ENCODE measurements at regions not wholly inside any gene's neighbourhood (a gene's known extent, or its start where the extent isn't known, plus 50 kb on each side); places are given as distances from the start of the nearest gene placed in this dataset.
A peak's percentile ranks its signal among the peaks of the same experiment; 100 is the strongest.

DNA sequence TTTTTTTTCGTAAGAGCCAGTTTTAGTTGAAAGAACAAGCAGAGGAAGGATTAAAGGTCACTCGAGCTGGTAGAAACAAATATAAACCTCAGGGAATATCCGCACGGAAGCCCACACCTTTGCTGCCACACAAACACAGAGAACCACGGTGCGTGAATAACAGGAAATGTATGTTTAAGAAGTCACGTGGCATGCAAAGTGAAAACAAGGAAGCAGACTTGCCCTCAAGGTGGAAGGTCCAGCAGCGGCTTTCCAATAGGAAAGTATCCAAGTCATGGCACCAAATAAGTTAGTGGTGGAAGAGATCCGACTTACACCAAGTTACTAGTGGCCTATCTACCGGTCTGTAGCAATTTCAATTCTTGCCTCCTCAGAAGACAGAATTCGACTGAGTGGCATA is 215.5 kb downstream of the HHIP start:
- Histone ChIP-seq H2BK120ac (replicated peaks; ENCODE audit: low read depth, low read length) (no peak overlapping the region), H3K9ac (replicated peaks in 1 of 4; ENCODE audit: extremely low read depth in 1 of 4, low read depth in 3 of 4, low read length in 3 of 4) (no peak overlapping the region), H2BK20ac (ENCODE audit: low read length) (no peak overlapping the region), H3K23me2 (ENCODE audit: low read depth, low read length) (no peaks in the 10 kb centered on the region), H3K4me2 (ENCODE audit: insufficient read depth in 1 of 2, low read depth in 2 of 2, low read length in 2 of 2) (no peak overlapping the region), H3K9me3 (ENCODE audit: insufficient read depth in 2 of 2, low read depth in 1 of 2, low read length in 1 of 2) (no peaks in the 10 kb centered on the region), H4K5ac (ENCODE audit: insufficient read length, low read depth, low read length) (no peak overlapping the region), H3K27ac (ENCODE audit: low read depth, low read length) (no peak overlapping the region), H2BK15ac (ENCODE audit: low read length) (no peak overlapping the region), H3K4me3 (ENCODE audit: extremely low read depth in 1 of 4, insufficient read depth in 2 of 4, low read depth in 3 of 4, low read length in 4 of 4) (no peak overlapping the region), H3K27me3 (replicated peaks in 1 of 4; ENCODE audit: control insufficient read depth in 3 of 4, extremely low read depth in 1 of 4, insufficient read depth in 3 of 4, low read length in 3 of 4) (no peaks in the 10 kb centered on the region), H3K56ac (replicated peaks; ENCODE audit: insufficient read length, low read depth, low read length) (no peak overlapping the region), H3K18ac (ENCODE audit: extremely low read depth, low read length) (no peak overlapping the region), H2BK5ac (ENCODE audit: low read depth, low read length) (no peak overlapping the region), H3K4me1 (replicated peaks in 1 of 4; ENCODE audit: control insufficient read depth in 3 of 4, insufficient read depth in 4 of 4, low read length in 3 of 4) (no peaks in the 10 kb centered on the region), H4K20me1 (replicated peaks in 1 of 2; ENCODE audit: control insufficient read depth in 1 of 2, insufficient read depth in 2 of 2, low read length in 2 of 2) (no peaks in the 10 kb centered on the region), H3K36me3 (ENCODE audit: control insufficient read depth in 2 of 4, insufficient read depth in 4 of 4, low read length in 3 of 4) (no peaks in the 10 kb centered on the region), H2BK12ac (ENCODE audit: low read depth, low read length) (peak overlapping the region; percentile 68; the same call in 1 of the 2 replicates), H3K79me2 (ENCODE audit: control insufficient read depth in 1 of 2, insufficient read depth in 2 of 2, low read length in 2 of 2) (no peaks in the 10 kb centered on the region), H3K14ac (ENCODE audit: insufficient read length) (no peak overlapping the region), H3K79me1 (ENCODE audit: low read depth, low read length) (no peaks in the 10 kb centered on the region), H3K4ac (replicated peaks; ENCODE audit: insufficient read length, low read depth, low read length) (no peak overlapping the region), H2AFZ (ENCODE audit: low read length) (no peak overlapping the region), H3K23ac (ENCODE audit: insufficient read length) (no peak overlapping the region), H4K91ac (replicated peaks; ENCODE audit: insufficient read length, low read length) (no peak overlapping the region), H4K8ac (ENCODE audit: extremely low read depth, insufficient read depth, low read length) (no peak overlapping the region), H2AK5ac (ENCODE audit: low read depth, low read length) (no peak overlapping the region)
- 95% methylated on average over 11 of the region's 11 CpGs; no CpG with 5 or more reads in 1 of the 2 experiments for WGBS, 2 experiments (ENCODE audit: extremely low coverage in 1 of 2, insufficient coverage in 1 of 2, insufficient read length in 1 of 2, insufficient replicate concordance in 2 of 2, low coverage in 1 of 2, low lambda C conversion rate in 2 of 2, missing lambda C conversion rate in 1 of 2)
- DNase-seq (ENCODE audit: low read depth in 1 of 2, low spot score in 2 of 2) (no peak), FAIRE-seq (no peak)
- POLR2A ChIA-PET (ENCODE audit: partially characterized antibody): no interaction called here
- CTCF ChIA-PET (ENCODE audit: partially characterized antibody): interaction anchor here (0.6 kb wide), 1 partner anchor 1645 kb away, joined by 3 read pairs; no protein-coding TSS in a partner anchor
- TF ChIP-seq TEAD4 (IDR thresholded peaks at IDR 0.05; ENCODE audit: low read depth, low read length) (no peak), RFX5 (IDR thresholded peaks at IDR 0.05; ENCODE audit: borderline replicate concordance, low read depth, low read length) (no peak), HDAC2 (IDR thresholded peaks at IDR 0.05; ENCODE audit: borderline replicate concordance in 1 of 2, low read depth in 2 of 2, low read length in 2 of 2) (no peak), ASH2L (IDR thresholded peaks at IDR 0.05; ENCODE audit: low read length) (no peak), CBX8 (IDR thresholded peaks at IDR 0.05; ENCODE audit: borderline replicate concordance, low read depth, low read length) (no peak), SAP30 (IDR thresholded peaks at IDR 0.05; ENCODE audit: insufficient read depth, insufficient replicate concordance, low read length) (no peak), SUZ12 (IDR thresholded peaks at IDR 0.05; ENCODE audit: low read length) (no peak), CTBP2 (IDR thresholded peaks at IDR 0.05; ENCODE audit: borderline replicate concordance, insufficient read depth, insufficient read length, low read length) (no peak), HDAC6 (IDR thresholded peaks at IDR 0.05; ENCODE audit: low read depth, low read length) (no peak), KDM4A (IDR thresholded peaks at IDR 0.05; ENCODE audit: low read depth, low read length, severe bottlenecking) (no peak), SP2 (IDR thresholded peaks at IDR 0.05; ENCODE audit: low read length) (no peak), CTCF (IDR thresholded peaks at IDR 0.05; ENCODE audit: control extremely low read depth in 1 of 3, insufficient read depth in 1 of 3, low read depth in 1 of 3, low read length in 3 of 3) (no peak)
